Heart left ventricle (tissue), 16 donors: ENCODE measurements at regions not wholly inside any gene's neighbourhood (a gene's known extent, or its start where the extent isn't known, plus 50 kb on each side); places are given as distances from the start of the nearest gene placed in this dataset.

Experiments
- ATAC-seq, 4 donors: fragments of 200-7000 bp; cut with Tn5 transposase; one replicate each; pipeline ENCODE4 v1.9.1; 2020 to 2022; ENCODE audit warnings: moderate library complexity in 4 of 4, mild to moderate bottlenecking in 3 of 4, moderate number of reproducible peaks in 1 of 4
- DNase-seq, 5 donors: peaks; one replicate each; pipeline ENCODE4 v3.0.0-alpha.2; 2020
- H3K27ac ChIP-seq, 12 donors: fragments of 200-600 bp; sonication (generic) in 4 of 12; one replicate each; pipeline versions ENCODE4 v1.5.0 to v1.8.0; 2016 to 2022; ENCODE audit warnings: mild to moderate bottlenecking in 2 of 12
- H3K27me3 ChIP-seq, 9 donors: fragments of 200-600 bp; sonication (generic) in 2 of 9; one replicate each; pipeline versions ENCODE4 v1.5.1 to v1.8.0; 2016 to 2022; ENCODE audit warnings: mild to moderate bottlenecking in 3 of 9
- H3K36me3 ChIP-seq, 9 donors: fragments of 200-600 bp; sonication (generic) in 2 of 9; one replicate each; pipeline versions ENCODE4 v1.5.0 to v1.8.0; 2018 to 2022; ENCODE audit warnings: mild to moderate bottlenecking in 2 of 9
- H3K4me1 ChIP-seq, 12 donors: fragments of 200-600 bp; sonication (generic) in 4 of 12; one replicate each; pipeline versions ENCODE4 v1.5.0 to v1.8.0; 2016 to 2022; ENCODE audit warnings: mild to moderate bottlenecking in 3 of 12
- H3K4me3 ChIP-seq, 12 donors: fragments of 200-600 bp; sonication (generic) in 4 of 12; one replicate each; pipeline versions ENCODE4 v1.5.0 to v1.8.0; 2017 to 2022; ENCODE audit warnings: mild to moderate bottlenecking in 9 of 12, moderate library complexity in 4 of 12
- H3K9me3 ChIP-seq, 12 donors: fragments of 200-600 bp; sonication (generic) in 4 of 12; one replicate each; pipeline versions ENCODE4 v1.5.0 to v1.8.0; 2016 to 2022; ENCODE audit warnings: mild to moderate bottlenecking in 1 of 12
- POLR2A ChIP-seq, 2 donors: fragments of 450-650 bp; IDR thresholded peaks; one replicate each; pipeline ENCODE4 v1.6.1; 2017; ENCODE audit warnings: antibody characterized with exemption in 2 of 2, mild to moderate bottlenecking in 2 of 2, moderate library complexity in 2 of 2
- WGBS, 4 donors: extraction: QIAGEN DNeasy Blood & Tissue Kit in 2 of 4; methylation state at CpG; one replicate each; pipeline versions ENCODE4 v1.1.5 to v1.1.7; 2013 to 2018; 5-methylcytosine and 5-hydroxymethylcytosine counted together
- intact Hi-C, 10 donors: fragments of 100-400 bp; cut with DNase I; formaldehyde crosslinking; loops; one replicate each; pipeline versions ENCODE4 v1.11.1 to v1.14.2; 2022
- TF ChIP-seq, protein P1 (sequence below), 12 donors: fragments of 200-600 bp; sonication (generic) in 4 of 12; IDR thresholded peaks; one replicate each; pipeline versions ENCODE4 v1.5.0 to v1.8.0; 2018 to 2022; ENCODE audit warnings: antibody characterized with exemption in 12 of 12, mild to moderate bottlenecking in 5 of 12
- donor health status: ischemic (EF 13 %, LVEDD 7.1; RV severe dilation, severe dysfunction).
- donor health status: healthy with polysubstance abuse.
- donor health status: DM: no; HTN: yes; CAD: no.
- donor health status: DM: no; HTN: no; CAD: no.
- donor health status: ischemic (EF 25% LVEDD 6.9; RV normal size, moderate dysfunction).
- donor health status: ischemic (EF 25% LVEDD 5.7; RV mildly dilated, moderate dysfunction).
- donor health status: healthy.
- donor health status: DM: yes; HTN: yes; CAD: no.
- donor health status: ischemic (EF 35%, LVEDD 5.7; RV mildly dilated, moderate dysfunction).
- donor health status: nonischemic (EF 11% LVEDD 7.7; RV severe dilation, severe dysfunction).
- donor health status: DM: yes; HTN: yes; CAD: no.
- donor health status: PGD.
- donor health status: ischemic (EF 29% LVEDD 5.4; RV normal size, mild dysfunction).
- donor health status: nonischemic (EF 23%, LVEDD 6.1; RV moderate dilation, normal function).

- intact Hi-C loops: no loop called here
- DNase-seq (no peak), ATAC-seq (no peak)
- H3K4me1 ChIP-seq: no peaks in the 10 kb centered on the region
- no peak for TF ChIP-seq POLR2A (IDR thresholded peaks at IDR 0.05)
- TF ChIP-seq, protein P1, sequence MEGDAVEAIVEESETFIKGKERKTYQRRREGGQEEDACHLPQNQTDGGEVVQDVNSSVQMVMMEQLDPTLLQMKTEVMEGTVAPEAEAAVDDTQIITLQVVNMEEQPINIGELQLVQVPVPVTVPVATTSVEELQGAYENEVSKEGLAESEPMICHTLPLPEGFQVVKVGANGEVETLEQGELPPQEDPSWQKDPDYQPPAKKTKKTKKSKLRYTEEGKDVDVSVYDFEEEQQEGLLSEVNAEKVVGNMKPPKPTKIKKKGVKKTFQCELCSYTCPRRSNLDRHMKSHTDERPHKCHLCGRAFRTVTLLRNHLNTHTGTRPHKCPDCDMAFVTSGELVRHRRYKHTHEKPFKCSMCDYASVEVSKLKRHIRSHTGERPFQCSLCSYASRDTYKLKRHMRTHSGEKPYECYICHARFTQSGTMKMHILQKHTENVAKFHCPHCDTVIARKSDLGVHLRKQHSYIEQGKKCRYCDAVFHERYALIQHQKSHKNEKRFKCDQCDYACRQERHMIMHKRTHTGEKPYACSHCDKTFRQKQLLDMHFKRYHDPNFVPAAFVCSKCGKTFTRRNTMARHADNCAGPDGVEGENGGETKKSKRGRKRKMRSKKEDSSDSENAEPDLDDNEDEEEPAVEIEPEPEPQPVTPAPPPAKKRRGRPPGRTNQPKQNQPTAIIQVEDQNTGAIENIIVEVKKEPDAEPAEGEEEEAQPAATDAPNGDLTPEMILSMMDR (IDR thresholded peaks at IDR 0.05): no peak
- H3K27me3 ChIP-seq: peaks cover 0 to 7% (median 0%) of the 10 kb centered on the region in 9 donors
- WGBS, 4 donors: 45 to 64% (median 56%) methylated on average over 8 of the region's 8 CpGs
- no peak overlapping the region for H3K27ac ChIP-seq
- H3K9me3 ChIP-seq: peaks cover 0 to 8% (median under 1%) of the 10 kb centered on the region in 12 donors
- H3K4me3 ChIP-seq: no peak overlapping the region
- no peaks in the 10 kb centered on the region for H3K36me3 ChIP-seq
Measured at GRCh38 chr1:229970714-229971113, 96.3 kb upstream of the GALNT2 start.

- WGBS, 4 donors: 90 to 92% (median 91%) methylated on average over 13 of the region's 13 CpGs
- TF ChIP-seq, protein P1 (IDR thresholded peaks at IDR 0.05): no peak
- no peak for TF ChIP-seq POLR2A (IDR thresholded peaks at IDR 0.05)
- no peak for ATAC-seq
- no peak for DNase-seq
- intact Hi-C loops: no loop called here
- H3K27ac ChIP-seq: no peak overlapping the region
- H3K27me3 ChIP-seq: peaks cover 0 to 5% (median 0%) of the 10 kb centered on the region in 9 donors
- H3K9me3 ChIP-seq: peaks cover 0 to 12% (median 3%) of the 10 kb centered on the region in 12 donors
- H3K36me3 ChIP-seq: no peaks in the 10 kb centered on the region
- H3K4me1 ChIP-seq: no peaks in the 10 kb centered on the region
- no peak overlapping the region for H3K4me3 ChIP-seq
Measured at GRCh38 chr1:229971141-229971540, 95.9 kb upstream of the GALNT2 start.

GRCh38 chr1:229972600-229973296 lies 94.3 kb upstream of the GALNT2 start:
- ATAC-seq (no peak), DNase-seq (no peak)
- H3K27ac ChIP-seq: no peak overlapping the region
- no peaks in the 10 kb centered on the region for H3K36me3 ChIP-seq
- intact Hi-C loops: no loop called here
- WGBS, 4 donors: 84 to 89% (median 85%) methylated on average over 9 of the region's 9 CpGs
- H3K4me1 ChIP-seq: no peaks in the 10 kb centered on the region
- TF ChIP-seq POLR2A (IDR thresholded peaks at IDR 0.05): no peak
- TF ChIP-seq, protein P1 (IDR thresholded peaks at IDR 0.05): peak in 6 of 12 donors; percentile 11 to 33 (median 14)
- H3K27me3 ChIP-seq: peaks cover 0 to 4% (median 0%) of the 10 kb centered on the region in 9 donors
- H3K4me3 ChIP-seq: no peak overlapping the region
- peaks cover 0 to 23% (median 8%) of the 10 kb centered on the region in 12 donors for H3K9me3 ChIP-seq

DNA sequence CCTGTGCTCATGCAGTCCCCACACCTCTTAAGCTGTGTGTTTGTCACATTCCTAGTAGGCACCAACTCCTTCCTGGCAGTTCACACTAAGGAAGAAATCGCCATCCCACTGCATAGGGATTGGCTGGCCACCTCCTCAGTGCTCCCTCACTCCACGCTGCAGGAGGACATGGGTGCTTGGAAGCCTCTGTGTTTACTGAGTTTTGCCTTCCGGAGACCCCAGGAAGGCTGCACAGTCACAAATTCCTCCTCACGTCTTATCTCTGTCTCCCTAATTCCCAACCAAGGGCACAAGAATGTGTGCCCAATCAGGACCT lies 93.8 kb upstream of the GALNT2 start:
- peaks cover 0 to 2% (median 0%) of the 10 kb centered on the region in 9 donors for H3K27me3 ChIP-seq
- WGBS, 4 donors: 82 to 87% (median 86%) methylated on average over 4 of the region's 4 CpGs
- no peak for DNase-seq
- no peak overlapping the region for H3K4me3 ChIP-seq
- no peak for ATAC-seq
- no peak overlapping the region for H3K27ac ChIP-seq
- peaks cover 0 to 28% (median 10%) of the 10 kb centered on the region in 12 donors for H3K9me3 ChIP-seq
- intact Hi-C loops: no loop called here
- H3K36me3 ChIP-seq: no peaks in the 10 kb centered on the region
- no peak for TF ChIP-seq POLR2A (IDR thresholded peaks at IDR 0.05)
- TF ChIP-seq, protein P1 (IDR thresholded peaks at IDR 0.05): no peak
- no peaks in the 10 kb centered on the region for H3K4me1 ChIP-seq
